GM23248 (cell line): ENCODE measurements at regions not wholly inside any gene's neighbourhood (a gene's known extent, or its start where the extent isn't known, plus 50 kb on each side); places are given as distances from the start of the nearest gene placed in this dataset.

Source experiments
- EZH2 ChIP-seq: fragments of 200-600 bp; sonication (generic); IDR thresholded peaks from 2 replicates; pipeline ENCODE4 v1.6.1; 2018; ENCODE audit warnings: antibody characterized with exemption, mild to moderate bottlenecking; ENCODE audit not compliant: insufficient read depth, poor library complexity, severe bottlenecking
- EZH2phosphoT487 ChIP-seq: fragments of 200-600 bp; sonication (generic); IDR thresholded peaks from 2 replicates; pipeline ENCODE4 v1.6.1; 2018; ENCODE audit warnings: antibody characterized with exemption, moderate library complexity, mild to moderate bottlenecking, low read depth; ENCODE audit not compliant: insufficient read depth

DNA sequence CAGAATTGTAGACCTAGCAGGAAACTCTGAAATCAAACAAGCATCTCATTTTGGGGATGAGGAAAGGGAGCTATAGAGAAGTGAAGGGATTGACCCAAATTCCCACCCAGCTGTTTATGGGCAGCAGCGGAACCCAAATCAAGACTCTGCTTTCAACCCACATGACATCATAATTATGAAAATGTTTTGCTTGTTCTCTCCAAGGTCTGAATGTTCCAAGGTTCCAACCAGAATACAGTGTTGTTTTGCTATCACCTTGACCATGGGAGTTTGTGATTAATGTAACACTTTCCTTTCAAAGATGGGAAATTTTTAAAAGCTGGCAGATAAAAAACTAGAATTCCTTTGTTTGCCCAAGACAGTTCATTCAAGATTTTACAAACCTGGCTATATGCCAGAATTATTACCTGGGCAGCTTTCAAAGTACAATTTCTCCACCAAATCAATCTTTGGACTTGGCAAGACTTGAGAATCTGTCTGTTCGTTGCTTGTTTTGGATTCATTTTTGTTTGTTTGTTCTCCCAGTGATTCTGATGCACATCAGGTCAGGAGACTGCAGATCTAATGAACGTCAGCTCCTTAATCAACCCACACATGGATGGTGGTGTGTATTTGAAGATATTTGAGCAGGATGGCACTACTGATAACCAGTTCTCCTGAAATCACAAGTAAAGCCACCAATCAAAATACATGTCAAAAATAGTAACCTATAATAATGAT, 322.7 kb downstream of the FOXO1 start:
- TF ChIP-seq EZH2 = no peak
- TF ChIP-seq EZH2phosphoT487 = no peak
